ENCODE measurements at regions not wholly inside any gene's neighbourhood (a gene's known extent, or its start where the extent isn't known, plus 50 kb on each side); places are given as distances from the start of the nearest gene placed in this dataset.

GRCh38 chr7:130899638-130900401, 165.8 kb upstream of the KLF14 start:
- Histone ChIP-seq H3K4me2 (ENCODE audit: extremely low read depth, insufficient read depth, low read length) (no peak overlapping the region), H3K4me3 (replicated peaks in 1 of 4; ENCODE audit: control extremely low read depth in 1 of 4, insufficient read depth in 1 of 4, low read depth in 3 of 4, low read length in 4 of 4) (no peak overlapping the region), H4K20me1 (ENCODE audit: control insufficient read depth, extremely low read depth, insufficient read depth, low read length) (peaks cover 3% of the 10 kb centered on the region), H2AFZ (ENCODE audit: low read length) (no peak overlapping the region), H3K79me2 (ENCODE audit: control insufficient read depth, insufficient read depth, low read length) (peaks cover 99% of the 10 kb centered on the region), H3K27ac (ENCODE audit: insufficient read depth, low read length) (peak overlapping the region; percentile 88), H3K4me1 (ENCODE audit: control insufficient read depth, extremely low read depth, insufficient read depth, low read length) (peaks cover 62% of the 10 kb centered on the region), H3K9me3 (ENCODE audit: control insufficient read depth, insufficient read depth, low read depth, low read length) (no peaks in the 10 kb centered on the region), H3K9ac (ENCODE audit: insufficient read depth, low read length) (no peak overlapping the region), H3K27me3 (ENCODE audit: control insufficient read depth, insufficient read depth, low read length) (no peaks in the 10 kb centered on the region), H3K36me3 (ENCODE audit: control insufficient read depth, insufficient read depth, low read length) (peaks cover 39% of the 10 kb centered on the region)
- no peak for TF ChIP-seq EZH2 (IDR thresholded peaks at IDR 0.05; ENCODE audit: low read length, missing control alignments)
- DNase-seq (ENCODE audit: low read depth in 2 of 2) = no peak

GRCh38 chr7:130900471-130901076, 166.6 kb upstream of the KLF14 start:
- Histone ChIP-seq H3K9me3 (ENCODE audit: control insufficient read depth, insufficient read depth, low read depth, low read length) (no peaks in the 10 kb centered on the region), H3K4me2 (ENCODE audit: extremely low read depth, insufficient read depth, low read length) (peak overlapping the region; percentile 1), H4K20me1 (ENCODE audit: control insufficient read depth, extremely low read depth, insufficient read depth, low read length) (peaks cover 3% of the 10 kb centered on the region), H3K4me3 (replicated peaks in 1 of 4; ENCODE audit: control extremely low read depth in 1 of 4, insufficient read depth in 1 of 4, low read depth in 3 of 4, low read length in 4 of 4) (peak overlapping the region in 2 of 4 experiments; percentile 23 to 26), H3K27me3 (ENCODE audit: control insufficient read depth, insufficient read depth, low read length) (no peaks in the 10 kb centered on the region), H2AFZ (ENCODE audit: low read length) (no peak overlapping the region), H3K9ac (ENCODE audit: insufficient read depth, low read length) (no peak overlapping the region), H3K36me3 (ENCODE audit: control insufficient read depth, insufficient read depth, low read length) (peaks cover 36% of the 10 kb centered on the region), H3K79me2 (ENCODE audit: control insufficient read depth, insufficient read depth, low read length) (peaks cover 99% of the 10 kb centered on the region), H3K4me1 (ENCODE audit: control insufficient read depth, extremely low read depth, insufficient read depth, low read length) (peaks cover 60% of the 10 kb centered on the region), H3K27ac (ENCODE audit: insufficient read depth, low read length) (peak overlapping the region; percentile 88)
- DNase-seq (ENCODE audit: low read depth in 2 of 2) = no peak
- no peak for TF ChIP-seq CTCF (conservative IDR thresholded peaks at IDR 0.05 in 1 of 2, IDR thresholded peaks at IDR 0.05 in 1 of 2; ENCODE audit: low read depth in 1 of 2, low read length in 2 of 2)
- TF ChIP-seq EZH2 (IDR thresholded peaks at IDR 0.05; ENCODE audit: low read length, missing control alignments) = no peak

GRCh38 chr7:130901209-130901783, 167.3 kb upstream of the KLF14 start:
- H3K36me3 ChIP-seq (ENCODE audit: control insufficient read depth, insufficient read depth, low read length) = peaks cover 38% of the 10 kb centered on the region
- H3K4me2 ChIP-seq (ENCODE audit: extremely low read depth, insufficient read depth, low read length) = peak overlapping the region; percentile 91
- peaks cover 58% of the 10 kb centered on the region for H3K4me1 ChIP-seq (ENCODE audit: control insufficient read depth, extremely low read depth, insufficient read depth, low read length)
- H2AFZ ChIP-seq (ENCODE audit: low read length) = no peak overlapping the region
- peak overlapping the region; percentile 88 for H3K27ac ChIP-seq (ENCODE audit: insufficient read depth, low read length)
- DNase-seq (ENCODE audit: low read depth in 2 of 2) = peak; percentile 93 to 100
- peak overlapping the region; percentile 8 to 26 (median 19) for H3K4me3 ChIP-seq (replicated peaks in 1 of 4; ENCODE audit: control extremely low read depth in 1 of 4, insufficient read depth in 1 of 4, low read depth in 3 of 4, low read length in 4 of 4)
- no peaks in the 10 kb centered on the region for H3K9me3 ChIP-seq (ENCODE audit: control insufficient read depth, insufficient read depth, low read depth, low read length)
- peaks cover 3% of the 10 kb centered on the region for H4K20me1 ChIP-seq (ENCODE audit: control insufficient read depth, extremely low read depth, insufficient read depth, low read length)
- no peaks in the 10 kb centered on the region for H3K27me3 ChIP-seq (ENCODE audit: control insufficient read depth, insufficient read depth, low read length)
- H3K9ac ChIP-seq (ENCODE audit: insufficient read depth, low read length) = peak overlapping the region; percentile 51
- TF ChIP-seq CTCF (conservative IDR thresholded peaks at IDR 0.05 in 1 of 2, IDR thresholded peaks at IDR 0.05 in 1 of 2; ENCODE audit: low read depth in 1 of 2, low read length in 2 of 2) = no peak
- no peak for TF ChIP-seq EZH2 (IDR thresholded peaks at IDR 0.05; ENCODE audit: low read length, missing control alignments)
- peaks cover 99% of the 10 kb centered on the region for H3K79me2 ChIP-seq (ENCODE audit: control insufficient read depth, insufficient read depth, low read length)
